Forelimb muscle (tissue), 1 donor: ENCODE measurements at regions not wholly inside any gene's neighbourhood (a gene's known extent, or its start where the extent isn't known, plus 50 kb on each side); places are given as distances from the start of the nearest gene placed in this dataset.

Experiments
- DNase-seq: peaks from one replicate; pipeline ENCODE4 v3.0.0-alpha.2; 2013; ENCODE audit warnings: low read depth

DNA sequence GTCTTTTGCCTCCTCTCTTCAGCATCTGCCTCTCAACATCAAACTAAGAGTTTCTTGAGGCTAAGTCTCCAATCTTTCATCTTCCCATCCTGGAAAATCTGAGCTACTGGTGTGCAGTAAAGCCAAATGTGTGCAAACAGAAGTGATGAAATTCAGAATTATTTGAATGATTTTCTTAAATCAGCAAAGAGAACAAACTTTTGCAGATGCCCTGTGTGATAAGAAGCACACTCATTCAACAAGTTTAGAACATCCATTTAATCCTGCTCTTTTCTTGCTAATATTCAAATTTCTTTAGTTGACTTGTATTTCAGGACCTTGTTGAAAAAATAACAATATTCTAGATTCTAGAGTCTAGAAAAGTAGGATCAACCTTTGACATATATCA is 1374.9 kb upstream of the CELF4 start:
- no peak for DNase-seq

DNA sequence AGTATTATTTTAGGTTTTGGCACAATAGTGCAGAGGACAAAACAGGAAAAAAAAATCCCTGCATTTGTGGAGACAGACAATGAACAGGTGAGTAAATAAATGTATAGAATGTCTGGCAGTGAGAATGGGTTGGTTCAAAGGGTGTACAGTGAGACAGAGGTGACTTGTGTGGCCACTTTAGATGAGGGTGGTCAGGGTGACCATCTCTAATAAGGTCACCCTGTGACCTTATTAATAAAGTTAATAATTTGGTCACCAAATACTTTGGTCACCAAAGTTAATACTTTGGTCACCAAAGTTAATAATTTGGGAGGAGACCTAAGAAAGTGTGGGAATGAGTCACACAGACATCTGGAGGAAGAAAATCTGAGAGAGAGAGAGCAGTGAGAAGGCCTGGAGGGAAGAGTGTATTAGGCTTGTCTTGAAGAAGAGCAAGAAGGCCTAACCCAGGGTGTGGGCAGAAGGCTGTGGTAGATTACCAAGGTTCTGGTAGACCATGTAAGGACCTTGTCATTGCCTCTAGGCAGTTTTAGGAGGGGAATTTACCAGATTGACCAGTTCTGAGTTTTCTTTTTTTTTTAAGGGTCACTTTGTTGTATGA is 1368.4 kb upstream of the CELF4 start:
- no peak for DNase-seq

DNA sequence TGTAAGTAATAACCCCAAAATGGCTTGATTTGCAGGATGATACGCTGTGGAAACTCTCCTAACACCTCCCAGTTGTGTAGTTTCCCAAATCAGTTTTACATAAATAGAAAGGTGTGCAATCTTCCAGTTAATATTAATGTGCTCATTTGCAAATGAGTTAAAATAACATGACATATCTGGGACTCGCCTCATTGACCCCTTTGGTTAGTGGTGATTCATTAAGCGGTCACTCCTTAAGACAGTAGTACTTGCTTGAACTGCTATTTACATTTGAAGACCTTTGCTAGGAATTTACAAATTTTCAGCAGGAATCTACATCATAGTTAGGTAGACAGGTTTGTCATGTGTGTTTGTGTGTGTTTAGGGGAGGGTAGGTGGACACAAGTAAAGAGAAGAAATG is 1367.7 kb upstream of the CELF4 start:
- DNase-seq = no peak

DNA sequence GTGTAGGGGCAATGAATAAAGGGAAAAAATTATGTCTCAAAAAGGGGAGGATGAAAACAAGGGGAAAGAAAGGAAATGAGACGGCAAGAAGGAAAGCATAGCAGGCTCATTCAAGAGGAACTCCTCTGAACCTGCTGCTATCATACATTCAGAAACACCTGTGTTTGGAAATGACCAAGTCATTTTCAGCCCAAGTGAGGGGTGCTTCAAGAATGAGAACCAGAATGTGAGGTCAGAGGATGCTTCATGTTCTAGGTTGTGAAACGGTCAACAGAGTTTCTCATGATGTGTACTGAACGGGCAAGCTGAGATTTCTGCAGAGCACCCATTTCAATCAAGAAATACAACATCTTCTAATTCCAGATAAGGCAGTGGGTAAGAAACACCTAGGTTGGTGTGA is 1367.2 kb upstream of the CELF4 start:
- DNase-seq = no peak

DNA sequence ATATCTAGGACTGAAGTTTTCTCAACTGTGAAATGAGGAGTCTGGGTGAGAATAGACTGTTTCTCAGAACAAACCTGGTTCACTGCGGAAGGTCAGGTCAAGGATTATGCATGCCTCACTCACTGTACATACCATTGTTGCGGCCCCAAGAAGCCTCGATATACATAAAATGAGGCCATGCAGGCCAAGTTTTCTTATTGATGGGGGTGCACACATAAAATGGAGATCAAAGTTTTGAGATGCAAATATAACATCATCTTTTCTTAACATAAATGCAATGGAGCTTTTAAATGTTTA is 1366.1 kb upstream of the CELF4 start:
- DNase-seq = no peak

DNA sequence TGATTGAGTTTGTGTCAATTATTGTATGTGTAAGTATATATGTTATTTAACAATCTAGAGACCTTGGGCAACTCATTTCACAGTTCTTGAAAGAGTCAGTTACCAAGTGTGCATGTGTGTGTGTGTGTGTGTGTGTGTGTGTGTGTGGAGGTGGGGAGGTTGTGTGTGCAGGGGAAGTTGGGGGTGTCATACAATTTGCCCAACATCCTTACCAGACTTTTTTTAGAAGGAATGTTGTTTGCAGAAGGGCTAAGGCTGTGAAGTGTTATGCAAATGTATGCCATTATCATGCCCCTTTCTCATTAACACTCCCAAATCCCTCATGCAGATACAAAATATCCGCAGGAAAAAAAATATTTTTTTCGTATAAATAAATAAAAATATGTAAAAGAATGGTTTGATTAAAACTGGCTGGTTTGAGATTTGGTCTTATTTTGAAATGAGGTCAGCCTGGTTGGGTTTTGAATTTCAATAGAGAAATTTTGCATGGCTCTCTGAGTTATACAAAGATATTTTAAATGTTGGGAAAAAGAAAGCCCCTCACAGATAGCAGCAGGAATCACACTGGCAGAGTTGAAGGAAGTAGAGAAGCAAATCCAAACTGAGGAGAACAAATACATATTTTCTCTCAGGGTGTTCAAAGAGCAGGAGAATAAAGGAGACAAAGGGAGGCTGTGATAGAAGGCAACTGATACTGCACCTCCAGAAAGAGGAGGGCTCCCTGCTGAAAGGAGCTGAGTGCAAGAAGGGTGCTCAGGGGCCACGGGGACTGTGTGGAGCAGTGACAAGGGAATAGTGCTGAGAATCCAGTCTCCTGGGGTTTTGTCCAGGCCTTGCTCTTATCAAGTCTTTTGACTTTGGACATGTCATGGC is 1365.5 kb upstream of the CELF4 start:
- DNase-seq = no peak

DNA sequence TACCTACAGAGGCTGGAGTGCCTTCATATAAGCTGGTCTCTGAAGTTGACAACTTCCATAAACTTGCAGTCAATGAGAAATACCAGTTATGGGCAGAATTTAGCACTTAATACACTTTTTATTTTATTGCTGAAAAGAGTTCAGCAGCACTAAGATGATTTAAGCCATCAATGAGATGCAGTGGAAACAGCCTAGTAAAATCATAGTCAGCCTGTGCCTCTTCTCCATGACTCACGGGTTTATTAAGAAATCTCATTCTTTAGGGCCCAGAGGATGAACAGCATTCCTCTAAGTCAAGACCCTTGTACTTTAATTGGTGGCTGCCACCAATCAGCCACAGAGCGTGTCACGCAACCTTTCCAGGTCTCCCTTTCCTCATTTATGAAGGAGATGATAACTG is 1357.9 kb upstream of the CELF4 start:
- DNase-seq = no peak

DNA sequence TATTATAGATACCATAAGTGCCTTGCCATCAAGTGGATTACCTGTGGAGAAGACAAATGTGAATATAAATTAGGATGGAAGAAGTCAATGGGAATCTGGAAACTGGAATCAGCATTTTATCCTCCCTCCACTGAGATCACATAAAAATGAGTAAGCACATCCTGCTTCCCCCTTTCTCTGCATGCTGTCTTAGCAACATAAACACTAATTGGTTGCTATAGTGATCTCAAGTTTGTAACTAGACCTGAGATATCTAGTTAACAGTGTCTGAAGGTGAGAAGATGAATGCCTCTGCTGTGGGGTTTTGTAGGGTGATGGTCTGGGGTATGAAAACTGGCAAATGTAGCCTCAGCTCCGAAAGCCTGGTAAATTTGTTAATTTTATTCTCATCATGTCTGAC is 1357.5 kb upstream of the CELF4 start:
- DNase-seq = no peak

DNA sequence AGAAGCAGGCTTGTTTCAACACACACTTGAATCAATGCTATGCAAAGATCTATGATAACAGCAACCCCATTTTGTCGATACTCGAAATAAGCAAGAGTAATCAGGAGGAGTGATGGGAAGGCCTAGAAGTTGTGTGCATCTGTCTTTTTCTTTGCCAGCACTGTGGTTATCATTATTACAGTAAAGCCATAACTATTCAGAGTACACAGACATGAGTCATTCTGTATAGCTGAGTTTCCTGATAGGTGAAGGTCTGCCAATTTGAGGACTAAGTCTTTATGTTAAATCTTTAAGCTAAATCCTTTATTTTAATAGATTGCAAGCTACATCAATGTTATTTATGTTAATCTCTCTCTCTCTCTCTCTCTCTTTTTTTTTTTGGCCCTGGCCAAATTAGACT is 1344.4 kb upstream of the CELF4 start:
- DNase-seq = no peak

DNA sequence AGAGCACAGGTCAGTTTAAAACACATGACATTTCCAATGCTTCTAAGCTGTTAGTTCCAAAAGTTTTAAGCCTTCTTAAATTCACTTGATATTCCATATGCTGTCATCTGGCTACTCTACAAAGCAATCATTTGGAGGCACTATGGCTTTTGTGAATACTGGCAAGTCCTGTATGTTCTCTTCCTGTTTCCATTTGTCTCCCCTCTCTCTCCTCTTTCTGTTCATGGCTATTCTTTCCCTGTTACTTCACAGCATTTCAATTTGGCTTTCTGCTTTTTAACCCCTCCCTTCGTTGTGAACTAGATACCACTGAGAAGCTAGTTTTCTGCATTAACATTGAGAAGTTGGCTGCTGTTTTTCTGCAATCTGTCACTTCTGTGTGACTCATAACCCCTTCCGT is 1337.2 kb upstream of the CELF4 start:
- DNase-seq = peak; percentile 31

DNA sequence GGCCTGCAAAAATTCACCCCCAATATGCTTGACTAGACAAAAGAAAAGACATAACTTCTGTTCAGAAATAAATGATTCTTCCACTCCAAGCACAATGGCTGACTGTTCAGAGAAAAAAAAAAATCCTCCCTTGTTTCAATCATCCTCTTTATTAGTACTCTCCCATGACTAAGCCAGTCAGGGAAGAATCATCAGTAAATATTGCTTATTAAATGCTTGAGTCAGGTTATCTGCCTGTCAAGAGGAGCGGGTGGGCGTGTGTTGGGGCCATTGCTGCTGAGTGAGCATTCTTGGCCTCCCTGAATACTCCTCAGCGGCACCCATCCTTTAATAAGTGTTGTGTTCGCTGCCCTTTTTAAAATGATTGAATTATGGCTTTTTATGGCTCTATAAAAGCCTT is 1334.8 kb upstream of the CELF4 start:
- DNase-seq = no peak

DNA sequence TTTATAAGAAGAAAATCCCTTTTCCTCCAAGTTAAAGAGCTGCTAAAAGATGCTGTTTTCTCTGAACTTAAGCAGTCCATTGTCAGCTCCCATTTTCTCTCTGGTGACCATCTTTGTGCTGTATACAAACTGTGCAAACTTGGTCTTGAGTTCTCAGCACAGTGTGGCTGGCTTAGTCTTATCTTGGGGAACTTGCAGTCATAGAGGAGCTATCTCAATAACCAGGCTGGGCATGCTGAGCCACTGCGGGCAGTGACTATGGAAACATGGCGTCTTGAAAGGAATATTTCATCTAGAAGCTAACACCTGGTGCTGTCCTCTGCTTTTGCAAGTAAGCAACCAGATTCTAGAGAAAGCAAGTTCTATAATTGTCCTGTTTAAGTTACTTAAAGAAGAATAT is 1334.4 kb upstream of the CELF4 start:
- DNase-seq = no peak

DNA sequence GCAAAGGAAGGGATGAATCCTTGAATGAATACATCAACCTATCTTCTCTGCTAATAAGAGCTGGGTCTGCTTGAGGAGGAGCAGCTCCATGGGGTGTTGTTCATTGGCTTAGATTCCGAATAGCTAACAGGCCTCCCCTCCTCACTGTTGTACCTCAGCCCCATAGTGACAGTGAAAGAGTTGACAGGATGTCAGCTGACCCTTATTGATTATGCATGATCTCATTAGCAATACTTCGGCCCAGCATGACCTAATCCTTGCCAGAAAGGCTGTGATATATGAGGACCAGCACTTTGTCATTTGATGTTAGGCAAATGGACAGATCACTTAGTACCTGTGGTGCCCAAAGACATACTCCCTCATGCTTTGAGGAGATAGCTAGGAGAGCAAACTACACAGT is 1333.7 kb upstream of the CELF4 start:
- no peak for DNase-seq

DNA sequence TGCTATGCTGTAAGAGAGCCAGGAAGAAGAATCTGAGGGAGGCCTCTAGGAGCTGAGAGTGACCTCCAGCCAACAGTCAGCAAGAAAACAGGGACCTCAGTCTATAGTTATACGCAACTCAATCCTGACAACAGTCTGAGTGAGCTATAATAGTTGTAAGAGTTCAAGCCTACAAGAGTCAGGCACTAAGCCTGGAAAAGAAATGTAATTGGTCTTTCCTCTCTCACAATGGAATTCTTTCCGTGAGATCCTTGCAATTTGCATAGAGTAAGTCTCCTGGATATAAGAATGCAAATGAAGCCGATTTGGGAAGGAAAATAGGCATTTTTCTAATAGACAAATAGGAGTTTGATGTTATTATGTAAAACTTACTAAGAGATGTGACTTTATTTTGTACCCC is 1332.6 kb upstream of the CELF4 start:
- no peak for DNase-seq

DNA sequence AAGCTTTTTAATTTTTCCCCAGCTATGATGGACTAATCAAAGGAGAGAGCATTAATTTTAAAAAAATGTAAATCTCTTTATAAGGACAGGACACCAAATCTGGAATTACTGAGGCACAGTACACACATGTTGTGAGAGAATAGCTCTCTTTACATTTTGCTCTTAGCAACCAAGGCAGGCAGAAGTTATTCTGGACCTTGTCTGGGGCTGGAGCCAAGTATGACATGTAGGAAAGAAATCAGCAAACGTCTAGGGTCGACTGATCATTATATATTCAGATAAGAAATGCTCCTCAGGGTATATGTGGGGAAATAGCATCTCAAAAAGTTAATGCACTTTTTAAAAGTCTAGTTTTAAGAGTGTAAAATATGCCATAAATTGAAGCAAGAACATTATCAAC is 1330.0 kb upstream of the CELF4 start:
- peak; percentile 70 for DNase-seq

DNA sequence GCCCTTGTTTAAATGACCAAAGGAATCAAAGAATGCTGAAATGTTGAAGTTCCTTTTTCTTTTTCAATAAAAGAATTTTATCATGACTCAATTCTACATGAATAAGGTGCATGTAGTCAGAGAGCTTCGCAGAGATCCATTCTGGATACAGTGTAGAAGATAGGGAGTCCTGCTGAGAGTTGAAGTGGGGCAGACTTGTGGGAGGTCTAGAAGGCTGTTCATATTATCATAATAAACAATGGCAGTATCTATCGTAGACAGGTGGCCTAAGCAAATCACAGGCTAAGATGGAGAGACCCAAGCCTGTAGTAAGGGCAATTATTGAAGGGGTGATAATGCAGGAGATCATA is 1322.0 kb upstream of the CELF4 start:
- DNase-seq = no peak

DNA sequence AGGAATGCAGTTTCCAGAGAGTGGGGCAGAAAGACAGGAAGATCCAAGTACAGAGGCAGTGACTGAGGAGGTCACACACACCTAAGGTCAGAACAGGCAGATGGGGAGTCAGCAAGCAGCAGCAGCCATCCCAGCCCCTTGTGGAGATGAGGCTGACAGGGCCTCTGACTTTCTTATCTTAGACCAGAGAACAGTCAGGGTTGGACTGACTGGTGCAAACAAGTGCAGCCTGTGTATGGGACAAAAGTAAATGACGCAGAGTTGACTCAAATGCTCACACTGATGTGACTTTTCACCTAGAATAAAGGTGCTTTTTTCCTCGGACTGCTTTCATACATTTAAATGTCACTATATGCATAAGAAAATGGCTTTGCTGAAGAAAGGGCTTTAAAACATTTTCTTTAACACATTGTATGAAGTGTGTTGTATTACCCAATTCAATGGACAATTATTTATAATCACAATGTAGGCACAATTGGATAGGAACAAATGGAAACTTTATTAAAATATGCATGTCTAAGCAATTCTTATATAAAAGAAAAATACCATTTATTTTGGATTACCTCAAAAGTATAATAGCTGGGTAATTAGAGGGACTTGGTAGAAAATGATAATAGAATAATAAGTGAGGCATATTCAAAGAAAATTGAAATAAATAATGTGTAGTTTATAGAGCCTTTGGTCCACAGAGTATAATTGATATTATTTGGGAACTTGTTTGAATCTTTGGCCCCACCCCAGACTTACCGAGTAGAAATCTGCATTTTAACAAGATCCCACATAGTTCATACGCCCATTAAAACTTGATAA is 1321.5 kb upstream of the CELF4 start:
- no peak for DNase-seq

DNA sequence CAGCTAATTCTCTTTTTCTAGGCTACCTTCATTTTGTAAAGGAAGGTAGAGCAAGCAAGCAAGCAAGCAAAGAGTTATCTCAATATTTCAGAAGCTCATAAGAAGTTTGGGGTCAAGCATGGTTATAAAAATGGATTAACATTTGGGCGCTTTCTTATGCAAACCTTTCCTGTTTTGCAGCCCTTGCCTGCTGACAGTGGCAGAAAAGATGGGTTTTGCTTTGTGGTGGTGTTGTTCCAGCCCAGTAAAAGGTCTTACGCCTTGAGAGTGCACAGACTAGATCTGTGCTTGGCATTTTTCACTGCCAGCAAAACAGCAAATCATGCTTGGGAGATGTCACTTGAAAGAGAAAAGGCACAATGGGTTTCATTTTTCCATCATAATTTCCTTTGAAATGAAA is 1320.6 kb upstream of the CELF4 start:
- no peak for DNase-seq

DNA sequence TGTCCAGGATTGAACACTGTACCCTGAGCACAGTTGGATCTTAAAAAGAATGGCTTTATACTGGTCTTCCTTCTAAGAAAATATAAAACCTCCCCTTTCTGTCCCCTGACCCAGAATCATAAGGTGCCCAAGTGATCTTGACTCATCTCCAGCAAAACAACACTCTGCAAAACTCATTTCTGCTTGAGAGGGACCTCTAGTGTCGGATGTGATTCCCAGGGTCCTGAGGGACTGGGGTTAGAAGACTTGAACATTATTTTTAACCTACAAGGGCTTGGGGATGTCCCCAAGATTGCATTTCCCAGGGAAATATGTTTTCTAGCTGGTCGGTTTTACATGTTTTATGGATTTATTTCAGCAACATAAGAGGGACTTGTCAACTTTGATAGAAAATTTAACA is 1318.5 kb upstream of the CELF4 start:
- no peak for DNase-seq

DNA sequence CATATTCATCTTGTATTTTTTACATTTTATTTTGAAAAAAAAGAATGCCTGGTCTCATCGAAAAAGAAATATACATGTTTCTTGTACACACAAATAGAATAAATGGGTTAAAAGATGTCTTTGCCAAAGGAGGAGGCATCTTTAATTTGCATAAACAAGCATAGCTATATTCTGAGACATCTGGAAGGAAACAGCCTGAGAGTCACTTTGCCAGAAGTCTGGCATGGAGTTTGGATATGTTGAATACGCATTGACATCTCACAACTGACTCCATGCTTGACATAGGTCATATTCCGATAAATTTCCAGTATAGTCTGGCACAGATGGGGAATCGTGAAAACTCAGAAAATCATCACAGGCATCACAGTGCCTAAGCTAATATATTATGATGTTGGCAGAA is 1317.5 kb upstream of the CELF4 start:
- no peak for DNase-seq

DNA sequence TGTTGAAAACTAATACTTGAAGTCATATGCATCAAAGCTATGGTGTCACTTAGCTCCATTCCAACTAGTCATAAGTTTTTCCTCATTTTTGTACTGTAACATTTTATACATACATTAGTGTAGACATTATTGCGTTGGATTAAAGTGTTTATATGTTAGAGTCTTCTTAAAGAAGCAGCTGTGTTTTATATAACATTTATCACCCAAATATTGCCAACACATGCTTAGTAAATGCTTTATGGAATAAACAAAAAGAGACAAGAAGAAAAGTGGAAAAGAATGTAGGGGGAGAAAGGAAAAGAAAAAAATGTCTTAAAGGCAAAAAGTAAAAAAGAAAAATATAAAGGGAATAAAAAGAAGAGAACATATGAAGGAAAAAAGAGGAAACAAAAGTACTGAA is 1314.3 kb upstream of the CELF4 start:
- no peak for DNase-seq

DNA sequence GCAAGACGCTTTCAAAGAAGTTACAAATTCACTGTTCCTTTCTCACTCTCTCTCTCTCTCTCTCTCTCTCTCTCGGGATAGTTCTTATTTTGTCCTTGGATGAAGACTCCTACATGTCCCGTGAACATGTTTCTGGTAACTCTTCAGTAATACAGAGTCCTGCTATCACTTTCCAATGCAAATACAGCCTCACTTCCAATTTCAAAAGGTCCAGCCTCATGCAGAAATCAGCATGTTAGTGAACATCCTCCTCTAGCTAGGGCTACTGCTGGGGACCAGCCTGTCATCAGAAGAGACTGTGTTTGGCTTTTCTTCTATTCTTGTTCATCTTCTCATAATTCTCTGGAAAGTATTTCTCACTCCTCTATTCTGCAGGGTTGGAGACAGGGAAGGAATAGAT is 1306.7 kb upstream of the CELF4 start:
- DNase-seq = no peak

DNA sequence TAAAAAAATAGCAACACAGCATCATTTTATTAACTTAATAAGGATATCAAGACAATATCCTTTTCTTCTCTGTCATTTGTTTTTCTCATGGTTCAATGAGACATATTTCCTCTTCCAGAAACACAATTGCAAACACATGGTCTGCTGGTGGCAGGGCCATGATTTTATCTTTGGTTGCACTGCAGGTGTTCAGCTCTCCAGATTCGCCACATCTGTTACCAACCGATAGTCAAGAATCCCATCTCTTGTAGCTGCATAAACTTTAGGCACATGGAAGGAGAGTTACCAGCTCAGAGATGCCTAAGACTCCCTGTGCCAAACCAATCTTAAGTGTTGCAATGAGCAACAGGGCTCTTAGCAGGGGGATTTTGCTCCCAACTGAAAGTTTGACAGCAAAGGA is 1303.2 kb upstream of the CELF4 start:
- DNase-seq = no peak
